HG02970 (cell line): ENCODE measurements at regions not wholly inside any gene's neighbourhood (a gene's known extent, or its start where the extent isn't known, plus 50 kb on each side); places are given as distances from the start of the nearest gene placed in this dataset.
A peak's percentile ranks its signal among the peaks of the same experiment; 100 is the strongest.
"Not testable (repeated sequence)": the region's sequence is repeated elsewhere in the genome, so short reads cannot be mapped to it uniquely, and the experiment has no call there.

Experiments
- ATAC-seq: cut with Tn5 transposase; IDR thresholded peaks from one replicate; pipeline ENCODE4 v1.9.1; 2021; ENCODE audit warnings: mild to moderate bottlenecking, moderate library complexity, moderate number of reproducible peaks; ENCODE audit not compliant: unreplicated experiment, low FRiP score

GRCh38 chr14:71452987-71453386 is 479.2 kb upstream of the RGS6 start:
- no peak for ATAC-seq

DNA sequence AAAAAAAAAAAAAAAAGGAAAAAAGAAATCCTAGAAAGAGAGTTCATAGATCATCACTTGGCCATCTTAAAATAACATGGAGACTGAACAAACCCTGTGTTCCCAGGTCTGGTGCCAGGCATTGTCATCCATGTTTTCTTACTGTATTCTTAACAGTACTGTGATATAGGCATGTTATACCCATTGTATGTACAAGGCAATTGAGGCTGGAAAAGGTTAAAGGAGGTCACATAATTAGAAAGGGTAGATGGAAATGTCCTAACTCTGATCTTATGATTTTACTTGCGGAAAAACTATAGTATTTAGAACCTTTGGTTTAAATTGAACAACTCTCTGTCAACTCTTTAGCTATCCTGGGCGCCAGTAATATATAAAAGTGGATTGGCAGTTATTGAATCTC is 478.2 kb upstream of the RGS6 start:
- ATAC-seq: no peak

DNA sequence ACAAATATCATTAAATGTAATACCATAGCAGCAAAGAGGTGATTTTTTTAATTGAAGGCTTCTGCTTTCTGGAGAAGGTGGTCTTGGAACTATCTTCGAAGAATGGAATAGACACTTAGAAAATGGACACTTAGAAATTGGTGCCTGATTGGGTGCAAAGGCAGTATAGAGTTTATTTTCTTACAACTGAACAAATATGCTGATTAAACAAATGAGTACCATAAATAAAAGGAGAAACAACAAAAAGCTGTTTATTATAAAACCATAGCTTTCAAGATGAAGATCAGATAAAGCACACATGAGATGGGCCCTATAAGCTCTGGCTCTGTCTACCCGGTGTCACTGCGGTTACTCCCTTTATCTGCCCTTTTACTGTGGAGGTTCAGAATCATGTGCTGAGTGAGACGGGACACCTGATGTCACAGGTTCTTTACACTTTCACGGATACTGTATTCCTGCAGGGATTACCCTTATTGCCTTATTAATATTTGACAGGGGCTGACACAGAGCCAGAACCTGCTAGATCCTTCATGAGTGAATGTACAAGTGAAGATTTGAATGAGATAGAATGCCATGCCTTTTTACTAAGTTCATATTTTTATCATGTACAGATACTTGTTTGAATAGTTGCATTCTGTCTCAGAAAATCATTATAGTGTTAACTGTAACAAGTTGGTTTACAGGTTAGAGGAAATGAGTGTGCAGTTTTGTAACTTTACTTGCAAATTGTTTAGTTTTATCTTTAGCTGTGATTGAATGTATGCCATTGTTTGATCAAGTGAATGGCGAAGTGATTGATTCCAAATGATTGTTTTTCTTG is 477.5 kb upstream of the RGS6 start:
- ATAC-seq: no peak

DNA sequence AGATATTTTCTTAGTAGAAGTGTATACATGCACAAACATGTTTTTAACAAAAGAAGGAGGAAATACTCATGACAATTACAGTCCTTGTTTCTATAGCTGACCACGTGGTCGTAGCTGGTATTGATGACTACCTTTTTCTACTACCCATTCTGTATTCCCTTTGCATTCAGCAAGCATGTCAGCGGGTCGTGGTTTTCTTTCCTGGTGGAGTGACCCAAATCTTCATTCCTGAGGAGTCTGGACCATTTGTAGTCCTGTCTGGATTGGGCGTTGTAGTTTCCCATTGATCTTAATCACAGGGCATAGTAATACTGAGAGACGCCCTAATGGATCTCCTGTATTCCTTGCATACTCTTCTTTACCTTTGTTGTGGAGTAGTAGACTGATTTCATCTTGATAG is 472.1 kb upstream of the RGS6 start:
- ATAC-seq: no peak

DNA sequence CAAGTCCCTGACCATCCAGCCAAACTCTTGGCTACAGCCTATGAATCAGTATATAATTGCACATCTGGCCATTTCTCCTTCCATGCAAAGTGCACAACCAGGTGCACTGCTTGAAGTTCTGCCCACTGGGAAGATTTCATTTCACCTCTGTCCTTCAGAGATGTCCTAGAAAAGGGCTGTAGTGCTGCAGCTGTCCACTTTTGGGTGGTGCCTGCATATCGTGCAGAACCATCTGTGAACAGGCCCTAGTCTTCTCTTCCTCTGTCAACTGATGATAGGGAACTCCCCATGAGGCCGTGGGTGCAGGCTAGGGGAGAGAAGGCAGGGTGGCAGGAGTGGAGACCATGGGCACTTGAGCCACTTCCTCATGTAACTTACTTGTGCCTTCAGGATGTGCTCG is 470.6 kb upstream of the RGS6 start:
- not testable (repeated sequence) for ATAC-seq

DNA sequence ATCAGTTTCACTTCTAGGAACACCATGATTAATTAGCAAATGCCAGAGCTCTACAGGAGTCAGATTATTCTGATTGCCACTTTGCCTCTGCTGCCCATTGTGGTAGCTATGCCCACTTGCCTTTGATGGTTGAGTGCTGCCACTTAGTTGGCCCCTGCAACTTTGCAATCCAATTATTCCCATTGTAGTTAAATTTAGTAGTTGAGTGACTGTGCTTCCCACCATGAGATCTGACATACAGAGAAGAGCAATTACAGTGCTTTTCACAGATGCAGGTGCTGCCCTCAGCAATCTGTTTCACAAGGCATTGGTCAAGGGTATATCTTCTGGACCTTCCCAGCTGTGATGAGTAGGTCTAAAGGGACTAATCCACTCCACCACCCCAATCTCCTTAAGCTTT is 468.4 kb upstream of the RGS6 start:
- ATAC-seq: no peak

DNA sequence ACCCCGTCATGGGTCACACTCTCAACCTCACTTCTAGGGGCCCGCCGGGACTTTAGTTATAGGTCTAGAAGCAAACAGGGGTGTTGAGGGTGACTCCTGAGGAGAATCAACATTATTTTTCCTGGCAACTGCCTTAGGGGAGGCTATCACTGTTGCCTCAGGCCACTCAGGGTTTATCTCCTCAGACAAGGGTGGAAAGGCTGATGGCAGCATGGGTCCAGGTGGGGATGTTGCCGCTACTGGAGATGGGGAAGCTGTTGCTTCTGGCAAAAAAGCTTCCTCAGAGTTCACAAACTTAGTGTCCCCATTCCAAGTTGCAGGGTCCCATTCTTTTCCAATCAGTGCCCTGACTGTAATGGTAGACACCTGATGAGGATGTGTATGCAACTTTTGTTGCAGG is 467.4 kb upstream of the RGS6 start:
- no peak for ATAC-seq

- no peak for ATAC-seq
These were observed 466.9 kb upstream of the RGS6 start for GRCh38 chr14:71465316-71465715.

DNA sequence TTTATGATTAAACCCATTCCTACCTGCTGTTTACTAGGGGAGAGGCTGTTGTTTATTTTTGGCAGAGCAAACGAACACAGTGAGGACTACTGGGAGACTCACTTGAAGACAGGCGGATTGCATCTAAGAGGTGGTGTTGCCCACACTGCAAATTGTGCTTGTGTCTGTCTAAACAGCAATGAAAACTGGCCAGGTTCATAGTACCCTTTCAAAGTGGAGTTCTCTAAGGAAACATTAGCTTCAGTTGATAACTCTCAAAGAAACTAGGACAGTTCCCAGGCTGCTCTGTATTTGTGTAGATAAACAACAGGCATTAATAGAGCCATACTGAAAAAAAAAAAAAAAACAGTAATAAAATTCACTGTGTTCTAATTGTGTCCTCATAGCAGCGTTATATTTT is 466.0 kb upstream of the RGS6 start:
- ATAC-seq: no peak

DNA sequence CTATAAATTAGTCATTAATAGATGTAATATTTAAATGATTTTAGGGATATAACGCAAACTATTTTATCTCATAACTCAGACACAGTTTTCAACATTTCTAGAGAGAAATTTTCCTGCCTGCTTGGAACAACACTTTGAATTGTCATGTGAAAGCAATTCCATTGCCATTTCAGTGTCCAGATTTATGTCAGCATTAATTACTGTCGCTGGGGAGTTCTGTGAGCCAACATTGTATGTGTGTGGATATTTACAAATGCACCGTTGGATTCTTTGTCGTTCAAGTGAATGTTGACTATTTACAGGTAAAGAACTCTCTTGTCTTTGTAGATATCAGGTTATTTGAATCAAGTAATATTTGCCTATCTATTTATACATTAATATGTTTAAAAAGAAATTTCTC is 465.3 kb upstream of the RGS6 start:
- no peak for ATAC-seq

DNA sequence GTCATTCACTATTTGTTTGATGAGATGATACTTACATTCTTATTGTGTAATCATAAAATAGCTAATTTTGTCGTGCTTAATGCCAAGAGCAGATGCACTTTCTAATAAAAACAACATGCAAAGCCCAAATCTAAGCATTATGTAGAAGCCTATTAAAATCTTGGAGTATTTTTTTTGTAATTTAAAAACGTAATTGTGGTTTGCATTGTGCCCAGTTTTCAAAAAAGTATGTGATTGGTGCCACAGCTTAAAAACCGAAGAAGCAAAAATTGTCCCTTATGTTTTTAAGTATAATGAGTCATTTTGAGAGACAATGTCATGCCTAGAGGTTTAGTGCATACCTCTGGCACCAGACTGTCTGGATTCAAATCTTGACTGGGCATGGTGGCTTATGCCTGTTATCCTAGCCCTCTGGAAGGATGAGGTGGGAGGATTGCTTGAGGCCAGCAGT is 464.8 kb upstream of the RGS6 start:
- no peak for ATAC-seq

DNA sequence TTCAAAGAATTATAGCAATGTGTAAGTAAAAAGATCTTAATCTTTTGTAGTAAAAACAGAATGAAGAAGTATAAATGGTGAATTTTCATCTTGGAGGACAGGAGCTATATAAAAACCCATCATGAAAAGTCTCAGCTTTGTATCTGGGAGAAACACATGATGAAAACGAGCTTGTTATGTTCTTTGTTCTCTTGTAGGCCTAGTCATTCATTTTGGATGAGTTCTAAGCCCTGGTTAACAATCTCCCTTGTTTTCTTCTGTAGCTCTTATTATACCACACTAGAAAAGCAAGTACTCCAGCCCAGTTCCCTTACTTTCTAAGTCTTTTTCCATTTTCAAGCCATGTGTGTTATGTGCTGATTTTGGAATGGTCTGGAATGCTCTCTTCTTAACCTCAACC is 463.5 kb upstream of the RGS6 start:
- ATAC-seq: no peak

DNA sequence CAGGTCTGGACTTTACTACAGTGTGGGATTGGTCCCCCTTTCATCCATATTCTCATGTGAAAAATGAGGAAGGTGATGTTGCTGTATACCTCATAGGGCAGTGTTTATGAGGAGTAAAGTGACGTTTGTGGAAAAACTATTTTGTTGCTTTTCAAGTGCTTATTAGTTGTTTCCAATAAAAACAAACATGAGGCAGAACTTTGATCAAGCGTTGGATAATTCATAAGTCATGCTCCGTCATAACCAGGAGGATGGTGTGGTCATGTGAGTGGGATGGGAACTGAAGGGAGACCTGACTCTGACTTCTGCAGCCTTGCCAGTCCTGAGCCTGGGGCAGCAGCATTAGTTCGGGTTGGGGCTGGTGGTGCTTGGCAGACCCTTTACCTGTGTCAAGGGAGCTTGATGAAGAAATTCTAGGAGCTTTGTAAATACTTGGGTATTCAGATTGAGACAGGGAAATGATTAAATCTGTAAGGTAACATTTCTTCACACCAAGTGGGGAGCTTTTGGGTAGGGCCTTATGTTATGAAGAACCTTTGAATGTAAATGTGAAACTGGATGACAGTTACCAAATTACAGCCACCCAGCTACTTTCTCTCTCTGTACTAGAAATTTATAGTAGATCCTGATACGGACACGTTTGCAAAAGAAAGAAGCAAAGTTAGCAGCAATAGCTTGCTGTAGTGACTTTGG is 462.4 kb upstream of the RGS6 start:
- no peak for ATAC-seq

GRCh38 chr14:71471634-71472355 is 460.4 kb upstream of the RGS6 start:
- ATAC-seq: no peak

DNA sequence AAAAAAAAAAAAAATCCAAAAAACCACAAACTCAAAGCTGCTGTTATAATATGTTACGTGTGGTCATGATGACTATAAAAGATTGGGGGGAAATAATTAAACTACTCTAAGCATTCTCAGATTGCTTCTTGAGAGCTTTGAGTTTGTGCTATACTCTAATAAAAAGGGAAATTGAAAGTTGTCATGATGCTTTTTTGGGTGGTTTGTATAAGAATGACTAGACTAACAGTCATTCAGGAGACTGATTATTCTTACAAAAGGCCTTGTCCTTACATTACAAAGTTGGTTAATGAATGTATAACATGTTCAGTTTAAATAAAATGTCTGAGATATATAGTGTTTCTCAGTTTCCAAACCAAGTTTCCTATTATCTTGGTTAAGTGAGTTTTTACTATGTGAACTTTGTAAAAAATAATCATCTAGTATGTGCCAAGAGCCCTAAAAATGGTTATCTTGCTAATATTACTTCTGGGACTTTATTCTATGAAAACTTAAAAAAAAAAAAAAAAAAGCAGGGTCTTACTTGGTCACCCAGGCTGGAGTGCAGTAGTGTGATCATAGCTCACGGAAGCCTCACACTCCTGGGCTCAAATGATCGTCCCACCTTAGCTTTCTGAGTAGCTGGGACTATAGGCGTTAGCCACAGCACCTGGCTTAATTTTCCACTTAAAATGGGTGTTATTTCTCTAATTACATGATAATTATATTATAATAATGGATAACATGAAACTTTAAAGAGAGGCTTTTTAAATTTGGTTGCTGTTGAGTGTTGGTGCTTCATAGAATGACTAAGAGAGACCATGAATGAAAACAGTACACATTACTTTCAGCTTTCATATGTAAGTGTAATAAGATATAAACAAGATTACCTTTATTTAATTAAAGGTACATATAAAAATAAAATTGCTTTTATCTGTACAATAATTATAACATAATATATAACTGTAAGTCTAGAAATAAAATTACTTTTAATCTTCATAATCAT is 459.6 kb upstream of the RGS6 start:
- ATAC-seq: peak; percentile 45

DNA sequence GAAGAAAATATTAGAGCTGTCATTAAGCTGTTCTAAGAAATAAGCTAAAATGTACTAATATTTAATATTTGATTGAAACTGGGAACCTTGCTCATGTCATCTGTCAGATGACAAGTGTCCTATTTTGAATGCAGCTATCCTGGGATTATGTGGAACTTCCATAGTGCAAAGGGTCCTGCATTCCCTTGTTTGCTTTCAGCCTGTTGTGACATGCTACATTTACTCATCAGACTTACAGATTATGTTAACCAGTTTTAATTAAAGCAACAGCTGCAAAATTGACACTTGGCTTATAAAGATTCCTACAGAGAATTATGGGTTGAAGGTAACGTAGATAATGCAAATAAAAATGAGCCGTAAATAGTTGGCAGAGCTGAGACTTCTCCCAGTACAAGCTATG is 458.4 kb upstream of the RGS6 start:
- no peak for ATAC-seq

GRCh38 chr14:71474301-71475265 is 457.6 kb upstream of the RGS6 start:
- no peak for ATAC-seq

GRCh38 chr14:71475916-71476315 is 456.3 kb upstream of the RGS6 start:
- ATAC-seq: no peak

DNA sequence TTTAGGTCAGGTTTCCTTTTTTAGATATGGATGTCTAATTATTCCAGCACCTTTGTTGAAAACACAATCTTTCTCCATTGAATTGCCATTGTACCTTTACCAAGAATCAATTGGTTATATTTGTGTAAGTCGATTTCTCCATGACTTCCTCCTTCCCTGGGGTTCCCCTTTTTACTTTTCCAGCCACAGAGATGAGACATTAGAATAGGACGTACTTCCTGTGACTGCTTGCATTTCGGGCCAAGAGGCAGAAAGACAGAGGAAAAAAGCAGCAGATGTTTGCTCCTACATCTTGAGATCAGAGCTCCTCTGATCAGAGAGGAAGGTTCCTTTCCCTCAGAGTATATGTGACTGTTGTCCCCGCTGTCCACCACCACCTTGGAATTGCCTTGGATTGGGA is 453.7 kb upstream of the RGS6 start:
- no peak for ATAC-seq
